ENCODE measurements at regions not wholly inside any gene's neighbourhood (a gene's known extent, or its start where the extent isn't known, plus 50 kb on each side); places are given as distances from the start of the nearest gene placed in this dataset.
"Not testable (repeated sequence)": the region's sequence is repeated elsewhere in the genome, so short reads cannot be mapped to it uniquely, and the experiment has no call there.

DNA sequence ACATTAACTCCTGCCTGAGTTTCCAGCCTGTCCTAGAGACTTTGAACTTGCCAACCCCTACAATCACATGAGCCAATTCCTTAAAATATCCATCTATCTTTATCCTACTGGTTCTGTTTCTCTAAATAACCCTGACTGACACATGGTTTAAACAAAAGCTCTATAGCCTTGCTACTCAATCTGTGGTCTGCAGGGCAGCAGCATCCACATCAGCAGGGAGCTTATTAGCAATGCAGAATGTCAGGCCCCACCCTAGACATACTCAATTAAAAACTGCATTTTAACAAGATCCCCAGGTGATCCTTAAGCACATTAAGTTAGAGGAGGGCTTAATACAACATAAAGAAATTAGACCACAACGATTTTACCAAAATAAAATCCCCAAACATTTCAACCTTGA lies 108.3 kb upstream of the CPSF6 start:
- DNase-seq (ENCODE audit: low read depth), result no peak

DNA sequence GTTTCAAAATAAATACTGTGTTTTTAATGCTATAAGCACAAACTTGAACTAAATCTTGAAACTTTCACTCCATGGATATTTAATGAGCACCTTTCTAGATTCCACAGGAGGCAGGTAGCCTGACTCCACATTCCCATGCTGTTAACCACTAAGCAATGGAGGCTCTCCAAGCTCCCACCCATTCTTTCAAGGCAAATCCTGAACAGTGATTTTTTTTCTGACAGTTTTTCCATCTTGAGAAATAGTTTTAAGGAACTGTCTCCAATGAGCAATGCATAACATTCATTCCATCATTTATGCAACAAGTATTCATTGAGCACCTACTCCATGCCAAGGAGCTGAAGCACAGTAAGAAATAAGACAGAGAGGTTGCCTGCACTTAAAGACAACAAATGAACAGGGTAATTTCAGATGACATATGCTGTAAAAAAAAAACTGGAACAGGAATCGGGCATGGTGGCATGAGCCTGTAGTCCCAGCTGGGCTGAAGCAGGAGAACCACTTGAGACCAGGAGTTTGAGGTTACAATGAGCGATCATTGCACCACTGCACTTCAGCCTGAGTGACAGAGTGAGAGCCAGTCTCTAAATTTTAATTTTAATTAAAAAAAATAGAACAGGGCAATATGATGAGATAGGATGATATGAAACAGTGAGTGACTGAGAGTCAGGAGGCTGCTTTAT lies 102.3 kb upstream of the CPSF6 start:
- DNase-seq (ENCODE audit: low read depth), result no peak

DNA sequence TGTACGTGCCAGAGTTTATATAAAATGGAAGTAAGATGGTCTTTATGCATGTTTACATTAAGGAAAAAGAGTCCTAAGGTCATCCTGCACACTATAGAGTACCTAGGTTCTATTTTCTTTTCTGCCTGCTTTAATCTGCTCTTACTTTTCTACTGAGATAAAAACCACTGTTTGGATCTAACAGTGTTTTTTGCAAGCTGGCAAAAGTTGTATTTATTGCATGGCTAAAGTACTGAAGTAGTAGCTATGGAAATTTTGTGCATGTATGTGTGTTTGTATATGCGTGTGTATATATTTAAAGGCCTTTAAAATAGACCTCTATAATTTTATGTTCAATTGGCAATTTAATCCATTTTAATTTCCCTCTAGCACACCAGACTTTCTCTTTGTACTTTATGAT lies 98.3 kb upstream of the CPSF6 start:
- no peak for DNase-seq (ENCODE audit: low read depth)

DNA sequence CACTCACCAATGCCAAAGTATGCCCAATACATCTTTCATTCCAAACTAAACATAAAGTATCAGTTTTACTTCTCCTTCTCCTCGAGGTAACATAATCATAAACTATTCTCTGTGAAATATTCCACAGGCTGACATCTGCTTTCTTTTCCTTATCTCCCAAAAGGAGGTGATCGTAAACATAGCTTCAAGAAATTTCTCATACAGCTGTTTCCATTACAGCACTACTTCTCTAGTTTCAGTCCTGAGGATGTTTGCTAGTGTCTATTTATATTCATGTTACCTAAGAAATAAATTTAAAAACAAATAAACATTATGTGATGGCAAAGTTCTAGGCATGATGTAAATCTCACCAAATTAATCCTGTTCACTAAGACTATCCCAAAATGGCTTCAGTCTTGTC lies 90.1 kb upstream of the CPSF6 start:
- no peak for DNase-seq (ENCODE audit: low read depth)

DNA sequence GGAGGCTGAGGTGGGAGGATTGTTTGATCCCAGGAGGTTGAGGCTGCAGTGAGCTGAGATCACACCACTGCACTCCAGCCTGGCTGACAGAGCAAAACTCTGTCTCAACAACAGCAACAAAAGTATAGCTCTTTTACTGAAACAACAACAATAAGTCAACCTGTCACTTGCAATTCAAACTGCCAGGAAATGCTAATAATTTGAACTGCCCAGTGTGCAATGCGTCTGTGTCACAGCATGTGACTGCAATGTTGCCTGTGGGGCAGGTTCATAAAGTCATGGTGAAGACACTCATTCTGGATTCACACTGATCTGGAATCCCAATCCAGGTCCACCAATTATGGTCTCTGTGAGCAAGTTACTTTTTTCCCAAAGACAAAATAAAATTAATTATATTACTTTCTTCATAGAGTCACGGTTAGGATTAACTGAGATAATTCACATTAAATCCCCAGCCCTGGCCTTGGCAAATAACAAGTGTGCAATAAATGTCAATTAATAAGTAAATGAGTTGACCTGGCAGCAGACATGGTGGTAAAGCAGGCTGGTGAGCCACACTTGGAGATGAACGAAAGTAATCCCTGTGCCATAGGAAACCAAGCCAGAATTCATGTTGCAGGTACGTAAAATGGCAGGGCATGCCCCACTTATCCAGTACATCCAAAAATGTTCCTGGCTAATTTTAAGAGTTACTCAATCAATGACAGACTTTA lies 89.1 kb upstream of the CPSF6 start:
- no peak for DNase-seq (ENCODE audit: low read depth)

DNA sequence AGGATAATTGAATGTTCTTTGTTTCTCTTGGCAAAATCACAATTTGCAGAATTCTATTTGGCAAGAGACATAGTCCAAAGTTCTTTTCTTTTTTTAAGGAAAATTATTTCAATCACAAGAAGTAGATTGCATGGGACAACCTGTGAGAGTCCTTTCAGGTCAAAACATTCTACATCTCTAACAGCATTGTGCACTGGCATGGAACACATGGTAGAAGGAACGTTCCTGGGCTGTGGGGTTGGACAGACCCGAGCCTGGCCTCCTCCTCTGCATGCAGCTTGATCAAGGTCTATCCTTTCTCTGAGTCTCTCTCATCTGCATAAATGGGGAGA lies 88.6 kb upstream of the CPSF6 start:
- DNase-seq (ENCODE audit: low read depth), result no peak

DNA sequence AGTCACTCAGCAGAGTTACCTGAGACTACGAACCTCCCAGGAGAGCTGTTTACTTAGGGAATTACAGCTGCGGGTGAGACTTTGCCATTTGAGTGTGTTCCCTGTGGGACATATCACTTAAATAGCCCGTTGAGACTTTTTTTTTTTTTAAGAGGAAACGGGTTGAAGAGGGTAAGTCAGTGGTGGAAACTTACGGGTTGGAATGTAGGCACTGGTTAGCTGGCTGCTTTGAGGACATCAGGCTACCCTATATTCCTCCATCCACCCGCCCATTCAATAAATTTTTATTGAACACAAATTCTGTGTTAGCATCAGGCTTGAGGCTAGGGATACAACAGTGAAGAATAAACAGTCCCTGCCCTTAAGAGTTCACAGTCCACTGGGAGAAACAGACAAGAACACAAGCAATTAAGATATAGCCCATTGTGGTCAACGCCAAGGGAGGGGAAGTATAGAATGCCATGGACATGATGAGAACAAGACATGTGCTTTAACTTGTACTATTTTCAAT lies 88.1 kb upstream of the CPSF6 start:
- DNase-seq (ENCODE audit: low read depth), result no peak

DNA sequence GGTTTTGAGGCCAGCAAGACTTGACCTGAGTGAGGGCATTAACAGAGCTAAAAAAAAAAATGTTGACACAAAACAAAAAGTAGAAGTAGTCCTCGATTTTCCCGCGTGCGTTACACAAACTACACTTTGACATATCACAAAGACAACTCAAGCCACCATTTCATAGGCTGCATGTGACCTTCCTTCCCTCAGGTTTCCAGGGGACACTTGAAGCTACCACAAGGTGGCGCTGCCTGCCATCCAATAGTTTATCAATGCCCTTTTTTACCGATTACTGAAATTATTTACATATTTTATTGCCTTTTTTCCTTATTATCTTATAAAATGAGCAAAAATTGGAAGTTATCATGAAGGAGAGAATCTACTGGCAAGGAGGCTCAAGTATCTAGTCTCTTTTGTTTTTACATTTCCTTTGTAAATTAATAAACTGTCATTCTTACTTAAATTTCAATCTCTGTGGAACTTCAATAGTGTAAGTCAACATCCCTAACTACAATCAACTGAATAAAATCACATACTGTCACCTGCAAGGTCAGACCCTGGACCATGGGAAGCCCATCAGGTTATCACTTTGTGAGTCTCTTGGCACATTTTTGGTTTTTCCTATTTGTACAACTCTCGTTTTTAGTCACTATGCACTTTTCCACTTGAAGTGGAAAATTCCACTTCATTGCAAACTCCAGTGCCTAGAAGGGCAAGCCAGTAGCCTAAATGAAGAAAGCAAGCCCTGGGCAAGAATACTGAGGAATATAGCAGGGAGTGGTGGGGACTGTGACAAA lies 84.6 kb upstream of the CPSF6 start:
- DNase-seq (ENCODE audit: low read depth), result peak; percentile 38

DNA sequence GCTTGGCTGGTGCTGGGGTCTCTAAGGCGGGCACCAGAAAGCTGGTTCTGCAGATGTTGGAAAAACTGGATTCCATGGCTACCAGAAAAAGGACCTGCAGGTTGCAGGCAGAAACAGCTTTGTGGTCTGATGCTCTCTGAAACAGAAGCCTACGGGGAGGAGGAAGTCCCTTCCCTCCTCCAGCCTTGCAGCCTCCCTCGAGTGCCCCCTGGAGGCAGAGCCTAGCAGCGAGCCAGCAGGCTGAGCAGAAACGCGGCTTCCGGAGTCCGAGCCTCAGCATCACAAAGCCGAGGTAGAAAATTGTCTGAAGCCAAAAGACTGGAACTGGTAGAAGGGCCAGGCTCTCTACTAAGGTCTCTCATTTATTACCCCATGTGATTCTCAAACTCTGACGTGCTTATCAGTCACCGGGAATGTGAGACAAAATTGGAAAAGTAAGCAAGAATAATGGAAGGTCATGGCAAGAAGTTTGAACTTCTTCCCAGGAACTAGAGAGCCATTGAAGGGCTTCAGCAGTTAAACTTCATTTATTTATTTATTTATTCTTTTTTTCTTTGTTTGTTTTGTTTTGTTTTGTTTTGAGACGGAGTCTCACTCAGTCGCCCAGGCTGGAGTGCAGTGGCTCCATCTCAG lies 82.2 kb upstream of the CPSF6 start:
- DNase-seq (ENCODE audit: low read depth), result peak; percentile 75

DNA sequence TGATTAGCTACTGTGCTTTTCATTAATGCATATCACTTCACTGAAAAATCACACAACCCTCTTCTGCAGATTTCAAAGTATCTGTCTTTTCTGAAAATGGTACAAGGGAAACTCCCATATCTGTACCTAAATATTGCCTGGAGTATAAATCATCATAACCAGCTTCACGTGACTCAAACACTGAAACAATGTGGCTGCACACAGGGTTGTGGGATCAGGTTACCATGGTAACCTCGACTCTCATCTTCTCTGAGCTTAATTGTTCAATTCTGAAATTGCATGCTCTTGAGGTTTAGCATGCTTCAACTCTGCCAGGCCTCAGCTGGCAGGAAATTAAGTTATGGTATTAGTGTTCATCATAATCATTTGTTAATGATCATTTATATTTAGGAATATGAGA lies 77.5 kb upstream of the CPSF6 start:
- DNase-seq (ENCODE audit: low read depth), result no peak

DNA sequence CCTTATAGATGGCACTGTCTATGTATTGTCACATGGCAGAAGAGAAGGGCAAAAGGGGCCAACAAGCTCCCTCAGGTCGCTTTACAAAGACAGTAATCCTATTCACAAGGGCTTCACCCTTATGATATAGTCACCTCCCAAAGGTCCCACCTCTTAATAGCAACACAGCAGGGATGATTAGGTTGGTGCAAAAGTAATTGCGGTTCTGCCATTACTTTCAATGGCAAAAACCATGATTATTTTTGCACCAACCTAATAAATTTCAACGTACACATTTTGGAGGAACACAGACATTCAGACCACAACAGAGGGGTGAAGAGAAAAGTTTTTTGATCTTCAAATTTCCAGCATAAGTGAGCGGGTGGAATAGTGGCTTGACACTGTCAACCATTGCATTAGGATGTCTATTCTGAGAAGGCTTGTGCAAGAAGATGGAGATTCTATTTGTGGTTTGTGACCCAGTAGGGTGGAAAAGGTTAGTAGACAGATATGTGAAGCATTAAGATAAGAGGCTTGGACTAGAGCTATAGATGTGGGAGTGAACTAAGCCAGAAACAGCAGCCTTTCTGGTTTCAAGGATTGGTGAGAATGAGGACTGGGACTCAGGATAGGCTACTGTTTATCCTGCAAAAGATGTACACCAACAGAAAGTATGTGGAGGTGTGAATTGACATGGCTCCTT lies 75.5 kb upstream of the CPSF6 start:
- no peak for DNase-seq (ENCODE audit: low read depth)

DNA sequence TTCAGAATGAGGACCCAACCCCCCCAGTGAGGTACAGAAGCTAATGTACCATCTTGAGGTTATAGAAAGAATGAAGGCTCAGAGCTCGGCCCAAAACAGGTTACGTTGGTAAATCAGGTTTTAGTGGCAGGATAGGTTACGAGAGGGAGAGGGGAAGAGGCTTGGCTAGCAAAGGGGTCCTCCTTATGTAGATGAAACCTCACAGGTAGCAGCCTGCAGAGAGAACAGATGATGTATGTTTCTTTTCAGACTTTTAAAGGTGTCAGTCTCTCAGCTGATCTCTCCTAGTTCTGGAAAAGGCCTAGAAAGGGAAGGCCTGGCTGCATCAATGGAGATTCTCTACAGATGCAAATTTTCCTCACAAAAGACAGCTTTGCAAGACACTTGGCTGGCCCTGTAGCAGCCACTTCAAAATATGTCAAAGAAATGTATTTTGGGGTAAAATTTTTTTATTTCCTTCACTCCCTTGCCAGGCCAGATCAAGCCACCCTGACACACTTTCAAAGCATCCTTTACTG lies 71.7 kb upstream of the CPSF6 start:
- DNase-seq (ENCODE audit: low read depth), result no peak

DNA sequence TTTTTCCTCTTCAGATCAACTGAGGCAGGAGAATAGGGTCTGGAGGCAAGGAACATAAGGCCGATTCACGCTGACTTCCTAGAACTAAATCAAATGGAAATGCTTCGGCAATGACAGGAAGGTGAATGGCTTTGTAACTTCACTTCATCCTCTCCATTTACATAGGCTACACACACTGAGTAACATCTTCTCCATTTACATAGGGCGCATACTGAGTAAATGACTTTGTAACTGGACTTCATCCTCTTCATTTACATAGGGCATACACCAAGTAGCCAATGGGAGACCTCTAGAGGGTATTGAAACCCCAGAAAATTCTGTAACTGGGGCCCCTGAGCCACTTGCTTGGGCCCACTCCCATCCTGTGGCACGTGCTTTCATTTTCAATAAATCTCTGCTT lies 71.0 kb upstream of the CPSF6 start:
- DNase-seq (ENCODE audit: low read depth), result no peak

DNA sequence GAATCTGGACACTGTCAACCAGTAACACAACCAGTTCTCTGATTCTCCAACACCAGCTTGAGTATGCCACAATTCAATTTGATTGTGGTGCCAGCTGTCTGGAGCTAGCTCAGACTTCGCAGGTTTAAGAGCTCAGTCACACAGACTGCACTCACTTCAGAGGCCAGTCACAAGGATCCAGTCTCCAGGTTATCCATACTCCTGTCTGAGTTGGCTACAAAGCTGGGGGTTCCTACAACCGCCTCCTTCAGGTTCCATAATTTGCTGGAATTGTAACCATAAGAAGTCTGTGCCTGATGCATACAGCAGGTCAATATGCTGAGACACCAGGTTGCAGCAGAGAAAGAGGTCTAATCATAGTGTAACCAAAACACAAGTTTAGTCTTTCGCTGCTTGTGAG lies 70.5 kb upstream of the CPSF6 start:
- no peak for DNase-seq (ENCODE audit: low read depth)

DNA sequence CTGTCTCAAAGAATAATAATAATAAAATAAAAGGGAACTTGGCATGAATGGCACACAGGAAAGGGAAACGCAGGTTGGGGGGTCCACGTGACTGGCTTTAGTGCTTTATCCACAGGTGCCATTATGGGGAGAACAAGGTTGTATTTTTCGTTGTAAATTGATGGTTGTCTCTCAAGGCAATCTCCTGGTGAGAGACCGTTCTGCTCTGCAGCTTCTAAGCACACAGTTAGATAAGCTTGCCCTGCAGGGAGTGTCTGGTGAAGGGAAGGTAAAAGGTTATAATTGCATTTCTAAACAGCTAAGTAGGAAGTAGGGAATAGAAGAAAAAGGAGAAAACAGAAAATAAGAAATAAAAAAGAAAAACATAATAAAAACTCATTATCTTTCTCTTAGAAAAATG lies 69.1 kb upstream of the CPSF6 start:
- no peak for DNase-seq (ENCODE audit: low read depth)

DNA sequence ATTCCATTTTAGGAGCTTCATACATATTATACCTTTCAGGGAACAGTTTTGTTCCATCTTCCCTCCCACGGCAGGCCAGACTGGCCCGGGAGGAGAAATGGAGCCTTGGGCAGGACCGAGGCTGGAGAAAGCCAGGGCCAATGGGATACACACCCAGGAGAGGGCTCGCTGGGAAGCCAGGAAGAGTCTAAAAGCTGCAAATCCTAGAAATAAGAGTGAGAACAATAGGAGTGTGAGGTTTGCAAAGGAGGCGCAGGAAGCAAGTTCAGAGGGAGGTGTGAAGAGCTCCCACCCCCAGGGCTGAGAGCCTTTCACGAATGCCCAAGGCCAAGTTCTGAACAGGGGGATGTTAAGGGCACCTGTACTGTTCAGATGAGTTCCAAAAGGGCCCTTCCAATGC lies 67.5 kb upstream of the CPSF6 start:
- DNase-seq (ENCODE audit: low read depth), result no peak

DNA sequence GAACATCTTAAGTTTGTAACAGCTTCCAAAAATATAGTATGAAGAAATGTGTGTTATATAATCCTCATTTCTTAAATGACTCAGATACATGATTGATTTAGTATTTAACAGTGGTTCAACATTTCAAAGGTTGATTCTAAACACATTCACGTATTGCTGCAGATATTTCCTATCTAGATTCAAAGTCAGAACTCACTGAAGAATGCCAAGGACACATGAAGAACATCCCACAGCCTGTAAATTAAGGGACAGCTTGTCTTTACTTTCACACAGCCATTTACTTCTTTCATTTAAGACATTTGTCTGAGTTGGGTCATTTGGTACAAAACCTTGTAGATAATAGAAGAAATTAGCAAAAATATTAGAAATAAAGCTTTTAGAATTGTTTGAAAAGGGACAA lies 66.9 kb upstream of the CPSF6 start:
- DNase-seq (ENCODE audit: low read depth), result no peak

DNA sequence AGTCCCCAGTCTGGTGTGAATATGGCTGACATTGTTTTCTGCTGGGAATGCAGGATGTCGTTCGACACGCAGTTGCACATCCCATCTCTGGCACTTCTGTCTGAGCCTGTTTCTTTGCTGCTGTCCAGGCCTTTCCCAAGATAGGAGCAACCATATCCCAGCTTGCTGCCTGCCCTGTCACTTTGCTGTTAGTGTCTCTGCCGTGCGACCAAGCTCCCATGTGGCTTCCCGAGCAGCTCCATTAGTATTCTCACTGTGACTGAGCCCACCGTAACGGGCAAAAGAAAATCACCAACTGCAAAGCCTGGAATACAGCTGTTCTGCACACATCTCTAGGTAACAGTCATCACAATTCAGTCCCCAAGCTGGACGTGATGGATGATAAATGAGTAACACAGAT lies 66.0 kb upstream of the CPSF6 start:
- DNase-seq (ENCODE audit: low read depth), result no peak

DNA sequence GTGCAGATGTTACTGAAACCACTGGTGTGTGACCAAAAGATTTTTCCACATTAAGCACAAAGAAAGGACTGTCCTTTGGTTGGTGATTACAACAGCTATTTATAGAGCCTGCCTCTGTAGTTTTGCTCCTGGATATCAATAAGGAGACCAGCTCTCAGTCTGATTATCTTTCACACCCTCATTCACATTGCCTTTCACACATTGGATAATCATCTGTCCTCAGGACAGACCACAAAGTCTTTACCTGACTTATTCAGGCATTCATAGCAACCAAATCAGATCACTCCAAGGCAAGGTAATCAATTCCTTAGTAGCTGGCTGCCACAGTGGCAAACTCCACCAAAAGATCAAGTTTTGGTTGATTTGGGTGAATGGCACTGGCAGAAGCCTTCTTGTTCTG lies 59.6 kb upstream of the CPSF6 start:
- no peak for DNase-seq (ENCODE audit: low read depth)

DNA sequence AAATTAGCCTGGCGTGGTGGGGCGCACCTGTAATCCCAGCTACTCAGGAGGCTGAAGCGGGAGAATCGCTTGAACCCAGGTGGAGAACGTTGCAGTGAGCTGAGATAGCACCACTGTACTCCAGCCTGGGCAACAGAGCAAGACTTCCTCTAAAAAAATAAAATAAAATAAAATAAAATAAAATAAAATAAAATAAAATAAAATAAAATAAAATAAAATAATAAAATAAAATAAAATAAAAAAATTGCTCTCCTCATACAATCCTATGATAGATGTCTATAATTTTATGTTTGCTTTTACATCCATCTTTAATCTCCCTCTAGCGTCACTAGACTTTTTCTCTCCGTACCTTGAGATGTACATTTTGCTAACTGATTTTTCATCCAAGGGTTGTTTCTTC lies 51.8 kb upstream of the CPSF6 start:
- DNase-seq (ENCODE audit: low read depth), result not testable (repeated sequence)

DNA sequence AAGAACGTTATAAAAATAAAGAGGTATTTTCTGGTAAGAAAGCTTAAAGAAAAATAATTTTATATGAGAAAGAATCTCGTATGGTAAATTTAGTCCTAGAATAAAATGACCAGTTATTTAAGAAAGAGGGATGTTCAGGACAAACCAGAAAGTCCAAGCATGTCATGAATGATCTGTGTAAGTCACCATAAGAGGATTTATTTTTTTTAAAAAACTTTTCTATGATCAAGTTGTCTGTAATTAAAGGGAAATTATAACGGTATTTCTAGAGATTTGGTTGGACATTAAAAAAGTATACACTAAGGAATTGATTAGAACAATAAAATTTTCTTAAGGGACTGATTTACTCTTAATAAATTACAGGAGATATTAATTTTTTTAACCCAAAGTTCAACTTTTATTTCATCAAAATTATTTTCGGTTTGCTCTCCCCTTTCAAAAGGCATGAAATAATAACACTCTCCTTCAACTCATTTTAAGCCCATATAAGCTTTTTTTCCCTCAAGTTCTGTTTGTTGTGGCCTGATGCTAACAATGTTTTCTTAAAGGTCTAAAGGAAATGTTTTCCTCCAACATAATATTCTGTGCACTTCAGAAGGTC lies 49.9 kb upstream of the CPSF6 start:
- DNase-seq (ENCODE audit: low read depth), result no peak

Measured in stimulated activated CD8-positive, alpha-beta memory T cell treated with anti-CD3 and anti-CD28 coated beads, Interleukin-12 subunit alpha, Interleukin-12 subunit beta, amount 100 ng/mL, for 4 hours (primary cell).